Amniotic stem cell (primary cell): ENCODE measurements at regions not wholly inside any gene's neighbourhood (a gene's known extent, or its start where the extent isn't known, plus 50 kb on each side); places are given as distances from the start of the nearest gene placed in this dataset.
"Not testable (repeated sequence)": the region's sequence is repeated elsewhere in the genome, so short reads cannot be mapped to it uniquely, and the experiment has no call there.

Experiments used
- DNase-seq: peaks from one replicate; lab custom pipeline; 2025; lab: John Stamatoyannopoulos, UW

GRCh38 chr3:36656873-36657272 is 107.5 kb downstream of the DCLK3 start:
- DNase-seq, result no peak

- DNase-seq, result no peak
Measured at GRCh38 chr3:36653095-36653494, 111.3 kb downstream of the DCLK3 start.

GRCh38 chr3:36652104-36652503 is 112.2 kb downstream of the DCLK3 start:
- DNase-seq, result no peak

GRCh38 chr3:36650271-36650671 is 114.1 kb downstream of the DCLK3 start:
- no peak for DNase-seq

GRCh38 chr3:36649125-36649524 is 115.2 kb downstream of the DCLK3 start:
- DNase-seq, result no peak

GRCh38 chr3:36648241-36649034 is 115.9 kb downstream of the DCLK3 start:
- DNase-seq, result peak; percentile 76

- DNase-seq, result no peak
Measured at GRCh38 chr3:36647423-36647853, 116.9 kb downstream of the DCLK3 start.

GRCh38 chr3:36643192-36643591 is 121.2 kb downstream of the DCLK3 start:
- DNase-seq, result no peak

- no peak for DNase-seq
Measured at GRCh38 chr3:36635731-36636130, 128.6 kb downstream of the DCLK3 start.

GRCh38 chr3:36633897-36634296 is 130.5 kb downstream of the DCLK3 start:
- DNase-seq, result not testable (repeated sequence)

GRCh38 chr3:36633060-36633459 is 131.3 kb downstream of the DCLK3 start:
- DNase-seq, result no peak

- no peak for DNase-seq
Measured at GRCh38 chr3:36631549-36631948, 132.8 kb downstream of the DCLK3 start.

- no peak for DNase-seq
Measured at GRCh38 chr3:36615861-36616260, 148.5 kb downstream of the DCLK3 start.

- no peak for DNase-seq
Measured at GRCh38 chr3:36606871-36607765, 157.2 kb downstream of the DCLK3 start.

GRCh38 chr3:36603423-36603822 is 160.9 kb downstream of the DCLK3 start:
- DNase-seq, result no peak

- no peak for DNase-seq
Measured at GRCh38 chr3:36600404-36600803, 163.9 kb downstream of the DCLK3 start.
